PC-9 (cell line): ENCODE measurements at regions not wholly inside any gene's neighbourhood (a gene's known extent, or its start where the extent isn't known, plus 50 kb on each side); places are given as distances from the start of the nearest gene placed in this dataset.
A peak's percentile ranks its signal among the peaks of the same experiment; 100 is the strongest.
"Not testable (repeated sequence)": the region's sequence is repeated elsewhere in the genome, so short reads cannot be mapped to it uniquely, and the experiment has no call there.

ENCODE experiments used
- BruUV-seq: library from RNA; stranded (reverse); fragments of 400-500 nt; replicated peaks from 2 replicates; lab custom pipeline; 2021; lab: Mats Ljungman, UMichigan
- CTCF ChIA-PET: fragments of 300-600 bp; sonication (Branson Sonifier 250); formaldehyde crosslinking; loops from one replicate; lab custom pipeline; 2022; ENCODE audit warnings: antibody characterized with exemption; lab: Charles Lee
- POLR2A ChIA-PET: fragments of 300-600 bp; sonication (Branson Sonifier 250); formaldehyde crosslinking; loops from one replicate; lab custom pipeline; 2022; ENCODE audit warnings: antibody characterized with exemption; ENCODE audit not compliant: unreplicated experiment; lab: Charles Lee
- DNase-seq, 2 experiments: peaks; one replicate each; pipeline versions ENCODE4 v3.0.0 to v3.0.0-alpha.2; 2015 to 2022; ENCODE audit warnings: mixed read lengths in 1 of 2
- H2AFZ ChIP-seq: fragments of 200-600 bp; sonication (generic); 2 replicates; pipeline ENCODE4 v1.8.1; 2017; ENCODE audit warnings: antibody characterized with exemption
- H3F3A ChIP-seq: fragments of 200-600 bp; sonication (generic); 2 replicates; pipeline ENCODE4 v1.8.1; 2017; ENCODE audit warnings: antibody characterized with exemption, mild to moderate bottlenecking, low read depth; ENCODE audit not compliant: insufficient read depth
- H3K27ac ChIP-seq: fragments of 200-600 bp; sonication (generic); 2 replicates; pipeline ENCODE4 v1.6.1; 2016; ENCODE audit warnings: mixed run types
- H3K27me3 ChIP-seq: fragments of 200-600 bp; sonication (generic); 2 replicates; pipeline ENCODE4 v1.6.1; 2016; ENCODE audit warnings: low read depth, mixed run types; ENCODE audit not compliant: insufficient read depth
- H3K36me3 ChIP-seq: fragments of 200-600 bp; sonication (generic); 2 replicates; pipeline ENCODE4 v1.6.1; 2016; ENCODE audit warnings: low read depth, mixed run types
- H3K4me1 ChIP-seq: fragments of 200-600 bp; sonication (generic); replicated peaks from 2 replicates; pipeline ENCODE4 v1.6.1; 2016; ENCODE audit warnings: mixed run types; ENCODE audit not compliant: insufficient read depth
- H3K4me2 ChIP-seq: fragments of 200-600 bp; sonication (generic); 2 replicates; pipeline ENCODE4 v1.6.1; 2017; ENCODE audit warnings: mixed run types
- H3K4me3 ChIP-seq: fragments of 200-600 bp; sonication (generic); 2 replicates; pipeline ENCODE4 v1.6.1; 2016; ENCODE audit warnings: mixed run types
- H3K79me2 ChIP-seq: fragments of 200-600 bp; sonication (generic); 2 replicates; pipeline ENCODE4 v1.6.1; 2017; ENCODE audit warnings: low read depth, mixed run types
- H3K9me2 ChIP-seq: fragments of 200-600 bp; sonication (generic); 2 replicates; pipeline ENCODE4 v1.8.1; 2017; ENCODE audit warnings: mild to moderate bottlenecking; ENCODE audit not compliant: insufficient read depth
- H3K9me3 ChIP-seq: fragments of 200-600 bp; sonication (generic); 2 replicates; pipeline ENCODE4 v1.8.1; 2016; ENCODE audit warnings: low read depth; ENCODE audit not compliant: insufficient read depth
- H4K20me1 ChIP-seq: fragments of 200-600 bp; sonication (generic); 2 replicates; pipeline ENCODE4 v1.8.1; 2017; ENCODE audit not compliant: insufficient read depth
- CTCF ChIP-seq: fragments of 200-600 bp; sonication (generic); conservative IDR thresholded peaks from 2 replicates; pipeline ENCODE4 v1.6.1; 2017; ENCODE audit warnings: mixed run types, antibody characterized with exemption, mild to moderate bottlenecking, moderate library complexity
- EZH2 ChIP-seq: fragments of 200-600 bp; sonication (generic); IDR thresholded peaks from 2 replicates; pipeline ENCODE4 v1.8.0; 2017; ENCODE audit warnings: antibody characterized with exemption, low read depth
- intact Hi-C: fragments of 100-400 bp; cut with micrococcal nuclease; formaldehyde crosslinking; loops from one replicate; pipeline ENCODE4 v1.10.0; 2022; ENCODE audit not compliant: unreplicated experiment

GRCh38 chr15:95196176-95196915 lies 965.0 kb downstream of the MCTP2 start:
- DNase-seq: peak; percentile 9 to 70
- POLR2A ChIA-PET: interaction anchor here (0.5 kb wide), 1 partner anchor 1255 kb away, joined by 3 read pairs; no protein-coding TSS in a partner anchor
- Histone ChIP-seq H3K27ac (peak overlapping the region; percentile 67), H3K4me2 (peak overlapping the region; percentile 75), H3K4me1 (peaks cover 17% of the 10 kb centered on the region), H3K9me2 (no peaks in the 10 kb centered on the region), H2AFZ (peak overlapping the region; percentile 75), H3K27me3 (no peaks in the 10 kb centered on the region), H3F3A (peaks cover 5% of the 10 kb centered on the region; the same call in 1 of the 2 replicates), H4K20me1 (no peaks in the 10 kb centered on the region), H3K79me2 (no peaks in the 10 kb centered on the region), H3K9me3 (no peaks in the 10 kb centered on the region), H3K36me3 (no peaks in the 10 kb centered on the region), H3K4me3 (peak overlapping the region; percentile 42; the same call in 1 of the 2 replicates)
- BruUV-seq: no TSS peak
- intact Hi-C loops: no loop called here
- CTCF ChIA-PET: interaction anchor here (0.6 kb wide), 1 partner anchor 91 kb away, joined by 3 read pairs; no protein-coding TSS in a partner anchor
- TF ChIP-seq CTCF (no peak), EZH2 (no peak)

GRCh38 chr15:95202569-95203349 lies 971.4 kb downstream of the MCTP2 start:
- Histone ChIP-seq H3K4me2 (no peak overlapping the region), H3K4me3 (no peak overlapping the region), H3K27me3 (no peaks in the 10 kb centered on the region), H3K27ac (no peak overlapping the region), H3K4me1 (no peaks in the 10 kb centered on the region; the same call in 1 of the 2 replicates), H2AFZ (no peak overlapping the region), H3F3A (no peaks in the 10 kb centered on the region), H3K9me2 (no peaks in the 10 kb centered on the region), H4K20me1 (no peaks in the 10 kb centered on the region), H3K36me3 (no peaks in the 10 kb centered on the region), H3K79me2 (no peaks in the 10 kb centered on the region), H3K9me3 (no peaks in the 10 kb centered on the region)
- no peak for TF ChIP-seq CTCF
- intact Hi-C loops: no loop called here
- ChIA-PET POLR2A (no interaction called here), CTCF (no interaction called here)
- DNase-seq: no peak
- no TSS peak for BruUV-seq

- no peaks in the 10 kb centered on the region for H4K20me1 ChIP-seq
- no peak for DNase-seq
- intact Hi-C loops: no loop called here
- no peak overlapping the region for H3K27ac ChIP-seq
- H3K27me3 ChIP-seq: no peaks in the 10 kb centered on the region
- H2AFZ ChIP-seq: no peak overlapping the region
- H3K9me2 ChIP-seq: no peaks in the 10 kb centered on the region
- no peak overlapping the region for H3K4me3 ChIP-seq
- H3K79me2 ChIP-seq: no peaks in the 10 kb centered on the region
- BruUV-seq: no TSS peak
- no peak overlapping the region for H3K4me2 ChIP-seq
- H3K36me3 ChIP-seq: no peaks in the 10 kb centered on the region
- no peaks in the 10 kb centered on the region for H3K9me3 ChIP-seq
- no peaks in the 10 kb centered on the region for H3K4me1 ChIP-seq
- H3F3A ChIP-seq: no peaks in the 10 kb centered on the region
- POLR2A ChIA-PET: no interaction called here
- CTCF ChIA-PET: no interaction called here
- no peak for TF ChIP-seq CTCF
- no peak for TF ChIP-seq EZH2
These were observed 973.7 kb downstream of the MCTP2 start for GRCh38 chr15:95205077-95205476.

GRCh38 chr15:95205830-95206229 lies 974.5 kb downstream of the MCTP2 start:
- H3K9me2 ChIP-seq, H3K4me3 ChIP-seq, BruUV-seq, H3K27me3 ChIP-seq, H3F3A ChIP-seq, CTCF ChIA-PET, H3K4me1 ChIP-seq, H3K79me2 ChIP-seq, intact Hi-C loops, DNase-seq, H2AFZ ChIP-seq, H3K9me3 ChIP-seq, H3K27ac ChIP-seq, POLR2A ChIA-PET, H3K4me2 ChIP-seq, H3K36me3 ChIP-seq, H4K20me1 ChIP-seq: not testable (repeated sequence)
